Caki2 (cell line): ENCODE measurements at regions not wholly inside any gene's neighbourhood (a gene's known extent, or its start where the extent isn't known, plus 50 kb on each side); places are given as distances from the start of the nearest gene placed in this dataset.
A peak's percentile ranks its signal among the peaks of the same experiment; 100 is the strongest.

ENCODE experiments used
- DNase-seq: peaks from one replicate; pipeline ENCODE4 v3.0.0-alpha.2; 2015; ENCODE audit warnings: low read depth
- in situ Hi-C: cut with HindIII; loops from 2 replicates; pipeline ENCODE4 v1.10.0; 2016; ENCODE audit warnings: low sequenced_read_pairs, low pct_unique_long_range_greater_than_20kb, mixed read lengths

GRCh38 chr4:158018831-158019230 lies 154.0 kb downstream of the GASK1B start:
- DNase-seq = no peak
- in situ Hi-C loops = loop anchor here (25.0 kb wide), 1 partner anchor 143 kb away; the partner anchor contains the start of gene GASK1B

- peak; percentile 91 for DNase-seq
- in situ Hi-C loops = loop anchor here (25.0 kb wide), 1 partner anchor 144 kb away; the partner anchor contains the start of gene GASK1B
These were observed 154.5 kb downstream of the GASK1B start for GRCh38 chr4:158018221-158018830.

- DNase-seq = peak; percentile 38
- in situ Hi-C loops = loop anchor here (25.0 kb wide), 1 partner anchor 146 kb away; the partner anchor contains the start of gene GASK1B
These were observed 156.3 kb downstream of the GASK1B start for GRCh38 chr4:158016511-158016910.

- peak; percentile 41 for DNase-seq
- in situ Hi-C loops = loop anchor here (25.0 kb wide), 1 partner anchor 147 kb away; the partner anchor contains the start of gene GASK1B
These were observed 157.6 kb downstream of the GASK1B start for GRCh38 chr4:158015241-158015640.

GRCh38 chr4:158013858-158014257 lies 159.0 kb downstream of the GASK1B start:
- no peak for DNase-seq
- in situ Hi-C loops = loop anchor here (25.0 kb wide), 1 partner anchor 148 kb away; the partner anchor contains the start of gene GASK1B

DNA sequence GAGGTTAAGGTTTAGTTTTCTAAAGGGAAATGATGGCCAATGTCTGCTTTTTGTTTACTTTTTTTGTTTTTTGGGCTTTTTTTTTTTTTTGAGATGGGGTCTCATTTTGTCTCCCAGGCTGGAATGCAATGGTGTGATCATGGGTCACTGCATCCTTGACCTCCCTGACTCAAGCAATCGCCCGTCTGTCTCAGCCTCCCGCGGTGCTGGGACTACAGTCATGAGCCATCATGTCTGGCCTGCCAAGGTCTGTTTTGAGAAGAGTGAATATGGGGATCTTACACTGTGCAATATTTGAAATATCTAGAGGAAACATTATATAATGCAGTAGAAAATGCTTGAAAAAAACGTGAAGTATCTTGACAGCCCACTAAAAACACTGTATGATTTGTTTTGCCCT lies 162.5 kb downstream of the GASK1B start:
- peak; percentile 83 for DNase-seq

GRCh38 chr4:158008551-158009218 lies 164.1 kb downstream of the GASK1B start:
- peak; percentile 70 for DNase-seq
- in situ Hi-C loops = loop anchor here (25.0 kb wide), 1 partner anchor 154 kb away; the partner anchor contains the start of gene GASK1B

More for the DNA sequence above, 162.5 kb downstream of the GASK1B start:
- in situ Hi-C loops = loop anchor here (25.0 kb wide), 1 partner anchor 152 kb away; the partner anchor contains the start of gene GASK1B

DNA sequence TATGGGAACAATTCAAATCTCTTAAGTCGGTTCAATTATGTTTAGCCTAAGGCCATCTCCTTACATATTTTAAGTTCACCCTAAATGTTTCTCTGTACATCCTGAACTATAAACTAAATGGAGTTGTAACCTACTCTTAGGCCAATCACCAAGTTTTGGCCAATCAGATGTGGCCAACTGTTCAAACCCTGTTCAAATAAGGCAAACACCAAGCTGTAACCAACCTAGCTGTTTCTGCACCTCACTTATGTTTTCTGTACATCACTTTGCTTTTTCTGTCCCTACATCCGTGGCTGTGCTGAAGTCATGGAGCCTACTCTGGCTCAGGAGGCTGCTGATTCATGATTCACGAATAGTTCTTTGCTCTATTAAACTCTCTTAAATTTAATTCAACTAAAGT lies 165.3 kb downstream of the GASK1B start:
- DNase-seq = no peak
- in situ Hi-C loops = loop anchor here (25.0 kb wide), 1 partner anchor 155 kb away; the partner anchor contains the start of gene GASK1B

GRCh38 chr4:158006990-158007389 lies 165.8 kb downstream of the GASK1B start:
- DNase-seq = no peak
- in situ Hi-C loops = loop anchor here (25.0 kb wide), 1 partner anchor 155 kb away; the partner anchor contains the start of gene GASK1B

- no peak for DNase-seq
- in situ Hi-C loops = loop anchor here (25.0 kb wide), 1 partner anchor 157 kb away; the partner anchor contains the start of gene GASK1B
These were observed 167.8 kb downstream of the GASK1B start for GRCh38 chr4:158005021-158005420.

GRCh38 chr4:158004101-158004500 lies 168.7 kb downstream of the GASK1B start:
- in situ Hi-C loops = loop anchor here (25.0 kb wide), 1 partner anchor 158 kb away; the partner anchor contains the start of gene GASK1B

DNA sequence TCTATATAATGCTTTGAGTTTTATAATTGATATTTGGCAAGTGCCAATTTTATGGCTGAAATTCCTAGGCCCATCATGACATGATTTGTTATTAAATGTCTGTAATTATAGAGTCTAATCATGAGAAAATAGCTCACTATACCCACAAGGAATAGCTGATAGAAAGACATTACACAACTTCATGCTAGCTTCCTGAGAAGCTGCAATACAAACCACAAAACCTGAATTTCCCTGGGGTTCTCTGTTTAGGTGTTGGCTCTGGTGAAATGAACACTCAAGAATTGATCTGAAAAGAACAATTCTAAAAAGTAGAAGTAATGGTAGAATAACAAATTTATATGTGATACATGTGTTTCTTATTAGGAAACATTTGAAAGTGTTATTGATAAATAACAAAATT lies 169.6 kb downstream of the GASK1B start:
- DNase-seq = no peak
- in situ Hi-C loops = loop anchor here (25.0 kb wide), 1 partner anchor 159 kb away; the partner anchor contains the start of gene GASK1B

More at GRCh38 chr4:158004101-158004500, 168.7 kb downstream of the GASK1B start:
- DNase-seq = no peak

DNA sequence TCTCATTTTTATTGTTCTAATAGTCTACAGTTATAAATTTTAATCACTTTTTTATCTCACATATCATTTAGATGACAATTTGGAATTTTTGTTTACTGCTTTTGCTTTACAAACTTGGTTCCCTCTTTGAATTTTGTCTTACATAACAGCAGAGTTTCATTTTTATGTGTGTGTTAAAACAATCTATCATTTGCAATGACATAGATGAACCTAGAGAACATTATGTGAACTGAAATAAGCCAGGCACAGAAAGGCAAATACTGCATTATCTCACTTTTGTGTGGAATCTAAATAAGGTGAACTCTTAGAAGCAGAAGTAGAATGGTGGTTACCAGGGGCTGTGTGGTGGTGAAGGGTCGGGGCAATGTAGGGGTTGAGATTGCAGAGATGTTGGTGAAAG lies 170.7 kb downstream of the GASK1B start:
- DNase-seq = no peak
- in situ Hi-C loops = loop anchor here (25.0 kb wide), 1 partner anchor 160 kb away; the partner anchor contains the start of gene GASK1B

GRCh38 chr4:158001756-158002155 lies 171.1 kb downstream of the GASK1B start:
- no peak for DNase-seq
- in situ Hi-C loops = loop anchor here (25.0 kb wide), 1 partner anchor 161 kb away; the partner anchor contains the start of gene GASK1B

DNA sequence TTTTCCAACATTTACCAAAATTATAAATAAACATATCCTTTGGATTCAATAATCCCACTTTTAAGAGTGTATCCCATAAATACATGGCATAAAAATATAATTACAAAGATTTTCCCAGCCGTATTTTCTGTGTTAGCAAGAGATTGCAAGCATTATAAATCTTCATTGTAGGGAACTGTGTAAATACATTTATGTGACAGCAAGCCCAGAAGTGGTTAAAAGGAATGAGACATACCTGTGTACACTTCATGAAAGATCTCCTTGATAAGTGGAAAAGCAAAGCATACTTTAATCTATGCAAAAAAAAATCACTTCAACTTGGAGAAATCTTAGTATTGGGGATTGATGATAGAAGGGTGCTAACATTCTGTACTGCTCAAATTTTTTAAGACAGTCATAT lies 173.1 kb downstream of the GASK1B start:
- in situ Hi-C loops = loop anchor here (25.0 kb wide), 1 partner anchor 163 kb away; the partner anchor contains the start of gene GASK1B
- no peak for DNase-seq

GRCh38 chr4:157997296-157997695 lies 175.5 kb downstream of the GASK1B start:
- in situ Hi-C loops = no loop called here
- DNase-seq = peak; percentile 67

DNA sequence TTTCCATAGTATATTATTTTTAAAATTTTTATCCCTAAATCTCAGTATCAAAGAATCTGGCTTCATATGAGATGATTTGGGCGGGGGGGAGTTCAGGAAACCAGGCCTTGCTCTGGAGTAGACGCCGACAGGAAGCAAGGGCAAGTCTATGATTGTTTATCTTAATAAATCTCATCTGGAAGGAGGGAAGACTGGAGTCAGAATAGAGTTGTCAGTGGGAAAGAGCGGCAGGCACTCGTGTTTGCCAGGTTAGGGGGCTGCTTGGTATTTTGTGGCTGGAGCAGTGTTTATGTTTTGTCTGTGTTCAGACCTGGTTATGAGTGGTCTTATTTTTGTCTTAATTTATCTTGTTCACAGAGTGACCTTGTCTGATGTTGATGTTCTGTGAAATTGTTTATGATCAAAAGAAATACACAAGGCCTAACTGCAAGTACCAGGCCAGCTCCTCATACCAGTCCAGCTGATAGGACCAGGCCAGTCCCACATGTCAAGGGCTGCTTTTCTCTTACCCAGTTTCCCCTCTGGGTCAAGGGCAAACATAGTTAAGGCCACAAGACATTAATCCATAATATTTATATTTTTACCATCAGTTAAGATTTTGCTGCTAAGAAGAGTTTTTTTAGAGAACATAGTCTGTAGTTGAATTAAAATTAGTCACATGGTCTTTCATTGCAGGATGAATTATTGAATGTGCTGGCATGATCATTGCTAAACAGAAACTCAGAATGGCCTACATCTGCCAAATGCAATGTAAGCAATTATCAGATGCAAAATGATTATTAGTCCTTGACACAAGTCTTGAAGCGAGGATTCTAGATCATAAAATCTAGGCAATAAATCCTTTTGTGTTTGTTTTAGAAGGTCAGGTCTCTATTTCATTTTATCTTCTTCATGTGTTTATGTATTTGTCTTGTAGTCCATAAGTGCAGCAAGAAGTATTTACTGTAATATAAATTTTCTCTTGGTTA lies 176.5 kb downstream of the GASK1B start:
- in situ Hi-C loops = no loop called here

GRCh38 chr4:157994863-157995262 lies 178.0 kb downstream of the GASK1B start:
- DNase-seq = no peak
- in situ Hi-C loops = no loop called here

More for the DNA sequence above, 176.5 kb downstream of the GASK1B start:
- DNase-seq = no peak
